Ishikawa (cell line): ENCODE measurements at regions not wholly inside any gene's neighbourhood (a gene's known extent, or its start where the extent isn't known, plus 50 kb on each side); places are given as distances from the start of the nearest gene placed in this dataset.

Source experiments
- CREB1 ChIP-seq: IDR thresholded peaks from 2 replicates; pipeline ENCODE4 v1.6.1; 2012; ENCODE audit warnings: low read depth
- EP300 ChIP-seq: IDR thresholded peaks from 2 replicates; pipeline ENCODE4 v1.6.1; 2012; ENCODE audit warnings: borderline replicate concordance
- TCF12 ChIP-seq: IDR thresholded peaks from 2 replicates; pipeline ENCODE4 v1.6.1; 2012; ENCODE audit warnings: low read depth
- ZBTB7A ChIP-seq: IDR thresholded peaks from 2 replicates; pipeline ENCODE4 v1.6.1; 2012; ENCODE audit warnings: low read depth
- TF ChIP-seq, protein P1 (sequence below): IDR thresholded peaks from 2 replicates; pipeline ENCODE4 v1.6.1; 2012; ENCODE audit warnings: low read depth, mild to moderate bottlenecking
- TF ChIP-seq, protein P2 (sequence below): IDR thresholded peaks from 2 replicates; pipeline ENCODE4 v1.6.1; 2012

GRCh38 chr15:93217343-93217742 lies 128.3 kb upstream of the RGMA start:
- no peak for TF ChIP-seq EP300
- TF ChIP-seq, protein P1, sequence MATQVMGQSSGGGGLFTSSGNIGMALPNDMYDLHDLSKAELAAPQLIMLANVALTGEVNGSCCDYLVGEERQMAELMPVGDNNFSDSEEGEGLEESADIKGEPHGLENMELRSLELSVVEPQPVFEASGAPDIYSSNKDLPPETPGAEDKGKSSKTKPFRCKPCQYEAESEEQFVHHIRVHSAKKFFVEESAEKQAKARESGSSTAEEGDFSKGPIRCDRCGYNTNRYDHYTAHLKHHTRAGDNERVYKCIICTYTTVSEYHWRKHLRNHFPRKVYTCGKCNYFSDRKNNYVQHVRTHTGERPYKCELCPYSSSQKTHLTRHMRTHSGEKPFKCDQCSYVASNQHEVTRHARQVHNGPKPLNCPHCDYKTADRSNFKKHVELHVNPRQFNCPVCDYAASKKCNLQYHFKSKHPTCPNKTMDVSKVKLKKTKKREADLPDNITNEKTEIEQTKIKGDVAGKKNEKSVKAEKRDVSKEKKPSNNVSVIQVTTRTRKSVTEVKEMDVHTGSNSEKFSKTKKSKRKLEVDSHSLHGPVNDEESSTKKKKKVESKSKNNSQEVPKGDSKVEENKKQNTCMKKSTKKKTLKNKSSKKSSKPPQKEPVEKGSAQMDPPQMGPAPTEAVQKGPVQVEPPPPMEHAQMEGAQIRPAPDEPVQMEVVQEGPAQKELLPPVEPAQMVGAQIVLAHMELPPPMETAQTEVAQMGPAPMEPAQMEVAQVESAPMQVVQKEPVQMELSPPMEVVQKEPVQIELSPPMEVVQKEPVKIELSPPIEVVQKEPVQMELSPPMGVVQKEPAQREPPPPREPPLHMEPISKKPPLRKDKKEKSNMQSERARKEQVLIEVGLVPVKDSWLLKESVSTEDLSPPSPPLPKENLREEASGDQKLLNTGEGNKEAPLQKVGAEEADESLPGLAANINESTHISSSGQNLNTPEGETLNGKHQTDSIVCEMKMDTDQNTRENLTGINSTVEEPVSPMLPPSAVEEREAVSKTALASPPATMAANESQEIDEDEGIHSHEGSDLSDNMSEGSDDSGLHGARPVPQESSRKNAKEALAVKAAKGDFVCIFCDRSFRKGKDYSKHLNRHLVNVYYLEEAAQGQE = no peak
- TF ChIP-seq CREB1 = no peak
- TF ChIP-seq TCF12 = no peak
- TF ChIP-seq, protein P2, sequence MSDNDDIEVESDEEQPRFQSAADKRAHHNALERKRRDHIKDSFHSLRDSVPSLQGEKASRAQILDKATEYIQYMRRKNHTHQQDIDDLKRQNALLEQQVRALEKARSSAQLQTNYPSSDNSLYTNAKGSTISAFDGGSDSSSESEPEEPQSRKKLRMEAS = no peak
- no peak for TF ChIP-seq ZBTB7A
